OCI-LY3 (cell line): ENCODE measurements at regions not wholly inside any gene's neighbourhood (a gene's known extent, or its start where the extent isn't known, plus 50 kb on each side); places are given as distances from the start of the nearest gene placed in this dataset.

Source experiments
- H2AFZ ChIP-seq: fragments of 200-600, 300-600 bp; shearing (Covaris generic); 2 replicates; pipeline ENCODE4 v1.6.0; 2014; ENCODE audit warnings: antibody characterized with exemption, low read depth, low read length
- H3K27ac ChIP-seq: fragments of 200-600, 300-600 bp; sonication (generic); 2 replicates; pipeline ENCODE4 v1.5.1; 2014; ENCODE audit warnings: mild to moderate bottlenecking, low read length, moderate library complexity, mixed read lengths
- H3K27me3 ChIP-seq: fragments of 200-600, 300-600 bp; sonication (generic); 2 replicates; pipeline ENCODE4 v1.6.1; 2014; ENCODE audit warnings: low read depth, low read length, mixed read lengths
- H3K36me3 ChIP-seq: fragments of 200-600, 300-600 bp; sonication (generic); replicated peaks from 2 replicates; pipeline ENCODE3; 2014; ENCODE audit warnings: low read depth, low read length, mixed read lengths
- H3K4me1 ChIP-seq: fragments of 300-600, 200-600 bp; sonication (generic); 2 replicates; pipeline ENCODE4 v1.6.1; 2014; ENCODE audit warnings: low read length, mixed read lengths
- H3K4me2 ChIP-seq: fragments of 200-600, 300-600 bp; sonication (generic); 2 replicates; pipeline ENCODE4 v1.6.1; 2014; ENCODE audit warnings: low read length, mixed read lengths
- H3K4me3 ChIP-seq: fragments of 300-600, 200-600 bp; sonication (generic); 2 replicates; pipeline ENCODE4 v1.5.1; 2014; ENCODE audit warnings: antibody characterized with exemption, mild to moderate bottlenecking, low read length, moderate library complexity
- H3K79me2 ChIP-seq: fragments of 300-600, 200-600 bp; shearing (Covaris generic); 2 replicates; pipeline ENCODE4 v1.6.1; 2014; ENCODE audit warnings: mild to moderate bottlenecking, low read length, mixed read lengths
- H3K9ac ChIP-seq: fragments of 300-600, 200-600 bp; shearing (Covaris generic); 2 replicates; pipeline ENCODE4 v1.6.0; 2014; ENCODE audit warnings: mild to moderate bottlenecking, low read length, moderate library complexity
- H3K9me3 ChIP-seq: fragments of 200-600, 300-600 bp; shearing (Covaris generic); 2 replicates; pipeline ENCODE4 v1.6.1; 2014; ENCODE audit warnings: low read length, mixed read lengths; ENCODE audit not compliant: insufficient read depth
- H4K20me1 ChIP-seq: fragments of 200-600, 300-600 bp; sonication (generic); 2 replicates; pipeline ENCODE4 v1.6.1; 2016; ENCODE audit warnings: low read length, mixed read lengths; ENCODE audit not compliant: insufficient read depth
- EZH2phosphoT487 ChIP-seq: fragments of 200-600 bp; shearing (Covaris generic); IDR thresholded peaks from 2 replicates; pipeline ENCODE4 v1.6.1; 2018; ENCODE audit warnings: antibody characterized with exemption, mixed run types, low read depth
- TF ChIP-seq, protein P1 (sequence below): fragments of 200-600, 300-600 bp; sonication (generic); IDR thresholded peaks from 2 replicates; pipeline ENCODE4 v1.5.1; 2014; ENCODE audit warnings: antibody characterized with exemption, low read length, low read depth

DNA sequence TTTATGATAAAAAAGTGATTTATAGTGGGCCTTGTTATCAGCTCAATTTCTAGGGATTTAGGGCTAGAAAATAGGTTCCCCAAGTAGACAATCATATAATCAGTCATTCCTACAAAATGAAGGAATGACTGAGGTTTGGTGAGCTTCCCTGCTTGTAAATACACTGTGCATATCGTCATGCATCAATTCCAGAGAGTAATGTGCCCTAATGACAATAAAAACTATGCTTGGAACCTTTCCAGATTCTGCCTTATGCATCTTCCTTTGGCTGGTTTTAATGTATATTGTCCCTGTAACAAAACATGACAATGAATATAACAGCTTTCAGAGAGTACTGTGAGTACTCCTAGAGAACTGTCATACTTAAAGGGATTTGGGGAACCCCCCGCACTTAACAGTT is 1310.9 kb downstream of the PCDH7 start:
- Histone ChIP-seq H3K27ac (no peak overlapping the region), H3K4me2 (no peak overlapping the region), H3K27me3 (no peaks in the 10 kb centered on the region), H3K79me2 (peaks cover 3% of the 10 kb centered on the region; the same call in 1 of the 2 replicates), H3K4me3 (no peak overlapping the region), H3K4me1 (no peaks in the 10 kb centered on the region), H3K9me3 (no peaks in the 10 kb centered on the region), H3K36me3 (peaks cover 1% of the 10 kb centered on the region), H2AFZ (no peak overlapping the region), H4K20me1 (no peaks in the 10 kb centered on the region), H3K9ac (no peak overlapping the region)
- TF ChIP-seq, protein P1, sequence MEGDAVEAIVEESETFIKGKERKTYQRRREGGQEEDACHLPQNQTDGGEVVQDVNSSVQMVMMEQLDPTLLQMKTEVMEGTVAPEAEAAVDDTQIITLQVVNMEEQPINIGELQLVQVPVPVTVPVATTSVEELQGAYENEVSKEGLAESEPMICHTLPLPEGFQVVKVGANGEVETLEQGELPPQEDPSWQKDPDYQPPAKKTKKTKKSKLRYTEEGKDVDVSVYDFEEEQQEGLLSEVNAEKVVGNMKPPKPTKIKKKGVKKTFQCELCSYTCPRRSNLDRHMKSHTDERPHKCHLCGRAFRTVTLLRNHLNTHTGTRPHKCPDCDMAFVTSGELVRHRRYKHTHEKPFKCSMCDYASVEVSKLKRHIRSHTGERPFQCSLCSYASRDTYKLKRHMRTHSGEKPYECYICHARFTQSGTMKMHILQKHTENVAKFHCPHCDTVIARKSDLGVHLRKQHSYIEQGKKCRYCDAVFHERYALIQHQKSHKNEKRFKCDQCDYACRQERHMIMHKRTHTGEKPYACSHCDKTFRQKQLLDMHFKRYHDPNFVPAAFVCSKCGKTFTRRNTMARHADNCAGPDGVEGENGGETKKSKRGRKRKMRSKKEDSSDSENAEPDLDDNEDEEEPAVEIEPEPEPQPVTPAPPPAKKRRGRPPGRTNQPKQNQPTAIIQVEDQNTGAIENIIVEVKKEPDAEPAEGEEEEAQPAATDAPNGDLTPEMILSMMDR: no peak
- TF ChIP-seq EZH2phosphoT487: no peak

DNA sequence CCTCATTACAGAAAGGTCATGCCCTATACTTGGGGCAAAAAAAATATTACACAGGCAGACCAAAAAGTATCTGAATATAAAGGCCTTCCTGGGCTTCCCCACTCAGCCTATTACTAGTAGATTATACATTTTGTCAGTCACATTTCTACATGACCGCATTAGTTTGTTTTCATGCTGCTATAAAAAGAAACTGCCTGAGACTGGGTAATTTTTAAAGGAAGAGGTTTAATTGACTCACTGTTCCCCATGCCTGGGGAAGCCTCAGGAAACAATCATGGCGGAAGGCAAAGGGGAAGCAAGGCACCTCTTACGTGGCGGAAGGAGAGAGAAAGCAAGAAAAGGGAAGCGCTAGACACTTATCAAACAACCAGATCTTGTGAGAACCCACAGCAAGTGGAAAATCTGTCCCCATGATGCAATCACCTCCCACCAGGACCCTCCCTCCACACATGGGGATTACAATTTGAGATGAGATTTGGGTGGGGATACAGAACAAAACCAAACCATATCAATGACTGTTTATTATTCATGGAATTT is 1312.0 kb downstream of the PCDH7 start:
- Histone ChIP-seq H3K4me2 (no peak overlapping the region), H3K4me3 (no peak overlapping the region), H3K79me2 (peaks cover 3% of the 10 kb centered on the region; the same call in 1 of the 2 replicates), H4K20me1 (no peaks in the 10 kb centered on the region), H2AFZ (no peak overlapping the region), H3K9ac (no peak overlapping the region), H3K4me1 (no peaks in the 10 kb centered on the region), H3K27me3 (no peaks in the 10 kb centered on the region), H3K9me3 (no peaks in the 10 kb centered on the region), H3K36me3 (no peaks in the 10 kb centered on the region), H3K27ac (no peak overlapping the region)
- TF ChIP-seq, protein P1: no peak
- TF ChIP-seq EZH2phosphoT487: no peak

DNA sequence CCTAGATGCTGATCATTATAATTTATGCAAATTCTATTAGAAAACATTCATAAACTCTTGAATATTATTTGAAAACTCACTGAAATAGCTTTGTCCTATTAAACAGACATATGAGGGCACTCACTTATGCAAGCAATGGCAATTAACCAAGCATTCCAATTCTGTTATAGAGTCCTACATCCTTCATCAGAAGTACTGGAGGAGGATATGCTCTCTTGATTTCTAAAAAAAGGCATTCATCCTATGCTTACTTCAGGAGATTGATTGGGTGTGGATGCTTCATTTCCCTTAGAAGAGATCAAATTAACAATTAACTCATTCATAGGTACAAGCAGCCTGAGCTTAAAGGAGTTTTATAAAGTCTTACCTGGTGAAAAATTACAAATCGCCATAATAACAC is 1317.2 kb downstream of the PCDH7 start:
- peaks cover 3% of the 10 kb centered on the region; the same call in 1 of the 2 replicates for H3K79me2 ChIP-seq
- H4K20me1 ChIP-seq: no peaks in the 10 kb centered on the region
- H3K27me3 ChIP-seq: no peaks in the 10 kb centered on the region
- H3K9me3 ChIP-seq: no peaks in the 10 kb centered on the region
- no peak overlapping the region for H3K4me3 ChIP-seq
- H3K9ac ChIP-seq: no peak overlapping the region
- no peak overlapping the region for H2AFZ ChIP-seq
- no peaks in the 10 kb centered on the region for H3K4me1 ChIP-seq
- TF ChIP-seq, protein P1: no peak
- no peak for TF ChIP-seq EZH2phosphoT487
- H3K4me2 ChIP-seq: no peak overlapping the region
- no peak overlapping the region for H3K27ac ChIP-seq
- H3K36me3 ChIP-seq: no peaks in the 10 kb centered on the region

DNA sequence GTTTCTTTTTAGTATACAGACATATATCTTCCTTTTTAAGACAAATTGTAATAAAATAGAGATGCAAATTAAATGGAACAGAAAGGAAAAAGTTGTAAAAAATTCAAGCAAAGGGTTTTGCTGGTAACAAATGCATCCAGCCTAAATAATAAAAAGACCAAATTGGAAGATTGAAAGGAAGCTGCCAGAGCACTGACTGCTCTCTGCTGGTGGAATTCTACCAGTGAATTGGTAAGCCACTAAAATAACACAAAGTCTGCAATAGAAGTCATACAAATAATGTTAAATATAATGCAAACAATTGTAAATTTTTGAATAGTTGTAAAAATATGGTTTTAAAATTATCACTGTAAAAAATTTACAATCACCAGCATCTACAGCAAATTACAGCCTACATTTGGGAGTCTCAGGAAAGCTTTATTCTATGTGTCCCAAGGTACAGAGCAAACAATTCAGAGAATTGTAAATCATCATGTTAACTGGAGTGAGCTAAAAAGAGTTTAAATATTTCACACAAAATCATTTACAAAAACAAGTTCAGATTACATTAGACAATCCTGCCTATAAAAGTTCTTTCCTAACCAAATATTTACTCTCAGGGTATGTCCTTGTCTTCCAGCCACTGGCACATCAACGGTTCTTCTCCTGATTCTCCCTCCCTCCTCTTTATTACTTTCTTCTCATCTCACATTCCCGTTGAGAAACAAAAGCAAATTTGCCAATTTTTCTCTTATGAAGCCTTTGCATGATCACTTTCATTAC is 1322.5 kb downstream of the PCDH7 start:
- no peak overlapping the region for H3K4me2 ChIP-seq
- no peaks in the 10 kb centered on the region for H3K27me3 ChIP-seq
- H3K27ac ChIP-seq: no peak overlapping the region
- H3K4me3 ChIP-seq: no peak overlapping the region
- TF ChIP-seq EZH2phosphoT487: no peak
- H3K4me1 ChIP-seq: no peaks in the 10 kb centered on the region
- H3K9me3 ChIP-seq: no peaks in the 10 kb centered on the region
- no peaks in the 10 kb centered on the region for H4K20me1 ChIP-seq
- H2AFZ ChIP-seq: no peak overlapping the region
- no peaks in the 10 kb centered on the region for H3K79me2 ChIP-seq
- H3K36me3 ChIP-seq: no peaks in the 10 kb centered on the region
- H3K9ac ChIP-seq: no peak overlapping the region
